PC-3 (cell line): ENCODE measurements at regions not wholly inside any gene's neighbourhood (a gene's known extent, or its start where the extent isn't known, plus 50 kb on each side); places are given as distances from the start of the nearest gene placed in this dataset.

Experiments
- EZH2 ChIP-seq: fragments of 300-600 bp; sonication (generic); IDR thresholded peaks from one replicate; pipeline ENCODE4 v1.6.1; 2017; ENCODE audit warnings: antibody characterized with exemption, mild to moderate bottlenecking, low read length; ENCODE audit not compliant: unreplicated experiment
- TF ChIP-seq, protein P1 (sequence below): fragments of 300-600 bp; sonication (generic); conservative IDR thresholded peaks from 2 replicates; pipeline ENCODE4 v1.5.1; 2017; ENCODE audit warnings: antibody characterized with exemption, low read depth, mild to moderate bottlenecking, low read length

DNA sequence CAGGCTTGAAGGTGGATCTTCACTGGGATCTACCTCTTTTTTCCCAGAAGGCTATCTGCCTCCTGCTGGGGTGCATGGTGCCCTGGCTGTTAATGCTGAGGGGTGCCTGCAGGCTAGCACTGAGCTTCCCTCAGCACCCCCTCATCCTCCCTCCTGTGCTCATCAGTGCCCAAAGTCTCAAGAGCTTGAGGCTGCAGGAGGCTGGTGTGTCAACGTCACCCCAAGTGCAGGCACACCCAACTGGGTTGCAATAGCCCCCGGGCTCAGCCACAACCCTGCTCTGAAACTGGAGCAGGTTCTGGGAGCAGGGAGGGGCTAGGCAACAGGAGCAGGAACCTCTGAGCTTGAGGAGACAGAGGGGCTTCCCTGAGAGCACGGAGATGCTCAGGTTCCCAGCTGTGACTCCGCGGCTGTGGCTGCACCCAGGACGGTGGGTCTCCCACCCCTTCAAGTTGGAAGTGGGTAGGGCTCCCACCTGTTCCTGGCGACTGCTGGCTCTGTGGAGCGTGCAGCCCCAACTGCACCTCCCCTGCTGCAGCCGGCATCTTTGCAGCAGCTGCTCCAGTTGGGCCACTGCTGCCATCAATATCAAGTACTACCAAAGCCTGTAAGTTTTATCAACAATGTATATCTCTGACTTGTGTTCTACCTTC is 1266.6 kb upstream of the C9orf72 start:
- TF ChIP-seq, protein P1, sequence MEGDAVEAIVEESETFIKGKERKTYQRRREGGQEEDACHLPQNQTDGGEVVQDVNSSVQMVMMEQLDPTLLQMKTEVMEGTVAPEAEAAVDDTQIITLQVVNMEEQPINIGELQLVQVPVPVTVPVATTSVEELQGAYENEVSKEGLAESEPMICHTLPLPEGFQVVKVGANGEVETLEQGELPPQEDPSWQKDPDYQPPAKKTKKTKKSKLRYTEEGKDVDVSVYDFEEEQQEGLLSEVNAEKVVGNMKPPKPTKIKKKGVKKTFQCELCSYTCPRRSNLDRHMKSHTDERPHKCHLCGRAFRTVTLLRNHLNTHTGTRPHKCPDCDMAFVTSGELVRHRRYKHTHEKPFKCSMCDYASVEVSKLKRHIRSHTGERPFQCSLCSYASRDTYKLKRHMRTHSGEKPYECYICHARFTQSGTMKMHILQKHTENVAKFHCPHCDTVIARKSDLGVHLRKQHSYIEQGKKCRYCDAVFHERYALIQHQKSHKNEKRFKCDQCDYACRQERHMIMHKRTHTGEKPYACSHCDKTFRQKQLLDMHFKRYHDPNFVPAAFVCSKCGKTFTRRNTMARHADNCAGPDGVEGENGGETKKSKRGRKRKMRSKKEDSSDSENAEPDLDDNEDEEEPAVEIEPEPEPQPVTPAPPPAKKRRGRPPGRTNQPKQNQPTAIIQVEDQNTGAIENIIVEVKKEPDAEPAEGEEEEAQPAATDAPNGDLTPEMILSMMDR, result no peak
- TF ChIP-seq EZH2, result no peak
